ENCODE measurements at regions not wholly inside any gene's neighbourhood (a gene's known extent, or its start where the extent isn't known, plus 50 kb on each side); places are given as distances from the start of the nearest gene placed in this dataset.

GRCh38 chr10:3844491-3845025 is 59.5 kb upstream of the KLF6 start:
- TF ChIP-seq CTCF (IDR thresholded peaks at IDR 0.05; ENCODE audit: low read depth, low read length) = no peak

GRCh38 chr10:3838460-3839437 is 53.7 kb upstream of the KLF6 start:
- no peak for TF ChIP-seq CTCF (IDR thresholded peaks at IDR 0.05; ENCODE audit: low read depth, low read length)
- no peak for DNase-seq (ENCODE audit: extremely low read depth, low read depth)

More at GRCh38 chr10:3844491-3845025, 59.5 kb upstream of the KLF6 start:
- no peak for DNase-seq (ENCODE audit: extremely low read depth, low read depth)

GRCh38 chr10:3837647-3838459 is 52.8 kb upstream of the KLF6 start:
- no peak for DNase-seq (ENCODE audit: extremely low read depth, low read depth)
- no peak for TF ChIP-seq CTCF (IDR thresholded peaks at IDR 0.05; ENCODE audit: low read depth, low read length)

GRCh38 chr10:3836222-3836820 is 51.3 kb upstream of the KLF6 start:
- TF ChIP-seq CTCF (IDR thresholded peaks at IDR 0.05; ENCODE audit: low read depth, low read length) = no peak
- no peak for DNase-seq (ENCODE audit: extremely low read depth, low read depth)

- TF ChIP-seq CTCF (IDR thresholded peaks at IDR 0.05; ENCODE audit: low read depth, low read length) = no peak
- no peak for DNase-seq (ENCODE audit: extremely low read depth, low read depth)
Observed at GRCh38 chr10:3835770-3836169, 50.8 kb upstream of the KLF6 start.

GRCh38 chr10:3834947-3835346 is 49.9 kb upstream of the KLF6 start:
- DNase-seq (ENCODE audit: extremely low read depth, low read depth) = no peak
- no peak for TF ChIP-seq CTCF (IDR thresholded peaks at IDR 0.05; ENCODE audit: low read depth, low read length)

All from AG09319 (cell line).